ENCODE measurements at regions not wholly inside any gene's neighbourhood (a gene's known extent, or its start where the extent isn't known, plus 50 kb on each side); places are given as distances from the start of the nearest gene placed in this dataset.

DNA sequence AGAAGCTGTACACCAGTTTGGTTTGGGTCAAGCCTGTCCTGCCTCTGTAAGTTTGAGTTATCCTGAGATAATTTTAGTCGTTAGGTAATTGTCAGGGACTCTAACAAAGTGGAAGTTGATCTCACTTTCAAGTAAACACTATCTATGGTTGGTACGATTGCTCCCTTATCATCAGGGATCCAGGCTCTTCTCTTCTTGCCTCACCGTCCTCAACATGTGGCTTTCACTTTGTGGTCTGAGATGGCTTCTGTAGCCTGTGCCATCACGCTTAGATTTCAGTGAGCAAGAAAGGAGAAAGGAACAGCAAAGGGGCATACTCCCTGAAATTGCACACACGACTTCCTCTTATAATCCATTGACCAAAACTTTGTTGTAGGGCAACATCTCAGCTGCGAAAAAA lies 115.6 kb downstream of the CTAGE1 start:
- TF ChIP-seq, protein P1, sequence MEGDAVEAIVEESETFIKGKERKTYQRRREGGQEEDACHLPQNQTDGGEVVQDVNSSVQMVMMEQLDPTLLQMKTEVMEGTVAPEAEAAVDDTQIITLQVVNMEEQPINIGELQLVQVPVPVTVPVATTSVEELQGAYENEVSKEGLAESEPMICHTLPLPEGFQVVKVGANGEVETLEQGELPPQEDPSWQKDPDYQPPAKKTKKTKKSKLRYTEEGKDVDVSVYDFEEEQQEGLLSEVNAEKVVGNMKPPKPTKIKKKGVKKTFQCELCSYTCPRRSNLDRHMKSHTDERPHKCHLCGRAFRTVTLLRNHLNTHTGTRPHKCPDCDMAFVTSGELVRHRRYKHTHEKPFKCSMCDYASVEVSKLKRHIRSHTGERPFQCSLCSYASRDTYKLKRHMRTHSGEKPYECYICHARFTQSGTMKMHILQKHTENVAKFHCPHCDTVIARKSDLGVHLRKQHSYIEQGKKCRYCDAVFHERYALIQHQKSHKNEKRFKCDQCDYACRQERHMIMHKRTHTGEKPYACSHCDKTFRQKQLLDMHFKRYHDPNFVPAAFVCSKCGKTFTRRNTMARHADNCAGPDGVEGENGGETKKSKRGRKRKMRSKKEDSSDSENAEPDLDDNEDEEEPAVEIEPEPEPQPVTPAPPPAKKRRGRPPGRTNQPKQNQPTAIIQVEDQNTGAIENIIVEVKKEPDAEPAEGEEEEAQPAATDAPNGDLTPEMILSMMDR (IDR thresholded peaks at IDR 0.05; ENCODE audit: poor library complexity, severe bottlenecking) = no peak
- TF ChIP-seq POLR2AphosphoS5 (IDR thresholded peaks at IDR 0.05) = no peak
- no peak for TF ChIP-seq EZH2 (IDR thresholded peaks at IDR 0.05; ENCODE audit: borderline replicate concordance, insufficient read depth, low read length, poor library complexity, severe bottlenecking)
- no peak for TF ChIP-seq EP300 (conservative IDR thresholded peaks at IDR 0.05; ENCODE audit: poor library complexity, severe bottlenecking)
- TF ChIP-seq RAD21 (conservative IDR thresholded peaks at IDR 0.05) = no peak
- TF ChIP-seq TAF1 (IDR thresholded peaks at IDR 0.05; ENCODE audit: low read depth) = no peak
- TF ChIP-seq, protein P2, sequence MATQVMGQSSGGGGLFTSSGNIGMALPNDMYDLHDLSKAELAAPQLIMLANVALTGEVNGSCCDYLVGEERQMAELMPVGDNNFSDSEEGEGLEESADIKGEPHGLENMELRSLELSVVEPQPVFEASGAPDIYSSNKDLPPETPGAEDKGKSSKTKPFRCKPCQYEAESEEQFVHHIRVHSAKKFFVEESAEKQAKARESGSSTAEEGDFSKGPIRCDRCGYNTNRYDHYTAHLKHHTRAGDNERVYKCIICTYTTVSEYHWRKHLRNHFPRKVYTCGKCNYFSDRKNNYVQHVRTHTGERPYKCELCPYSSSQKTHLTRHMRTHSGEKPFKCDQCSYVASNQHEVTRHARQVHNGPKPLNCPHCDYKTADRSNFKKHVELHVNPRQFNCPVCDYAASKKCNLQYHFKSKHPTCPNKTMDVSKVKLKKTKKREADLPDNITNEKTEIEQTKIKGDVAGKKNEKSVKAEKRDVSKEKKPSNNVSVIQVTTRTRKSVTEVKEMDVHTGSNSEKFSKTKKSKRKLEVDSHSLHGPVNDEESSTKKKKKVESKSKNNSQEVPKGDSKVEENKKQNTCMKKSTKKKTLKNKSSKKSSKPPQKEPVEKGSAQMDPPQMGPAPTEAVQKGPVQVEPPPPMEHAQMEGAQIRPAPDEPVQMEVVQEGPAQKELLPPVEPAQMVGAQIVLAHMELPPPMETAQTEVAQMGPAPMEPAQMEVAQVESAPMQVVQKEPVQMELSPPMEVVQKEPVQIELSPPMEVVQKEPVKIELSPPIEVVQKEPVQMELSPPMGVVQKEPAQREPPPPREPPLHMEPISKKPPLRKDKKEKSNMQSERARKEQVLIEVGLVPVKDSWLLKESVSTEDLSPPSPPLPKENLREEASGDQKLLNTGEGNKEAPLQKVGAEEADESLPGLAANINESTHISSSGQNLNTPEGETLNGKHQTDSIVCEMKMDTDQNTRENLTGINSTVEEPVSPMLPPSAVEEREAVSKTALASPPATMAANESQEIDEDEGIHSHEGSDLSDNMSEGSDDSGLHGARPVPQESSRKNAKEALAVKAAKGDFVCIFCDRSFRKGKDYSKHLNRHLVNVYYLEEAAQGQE (IDR thresholded peaks at IDR 0.05; ENCODE audit: borderline replicate concordance) = no peak
- TF ChIP-seq SMC3 (conservative IDR thresholded peaks at IDR 0.05; ENCODE audit: poor library complexity) = no peak

Measured in neural cell (in vitro differentiated cells).